AG10803 (cell line): ENCODE measurements at regions not wholly inside any gene's neighbourhood (a gene's known extent, or its start where the extent isn't known, plus 50 kb on each side); places are given as distances from the start of the nearest gene placed in this dataset.
"Not testable (repeated sequence)": the region's sequence is repeated elsewhere in the genome, so short reads cannot be mapped to it uniquely, and the experiment has no call there.

Experiments
- DNase-seq: peaks from one replicate; pipeline ENCODE4 v3.0.0; 2010; ENCODE audit warnings: low read depth
- H3K4me3 ChIP-seq: 2 replicates; pipeline ENCODE4 v1.5.1; 2011; ENCODE audit warnings: mild to moderate bottlenecking, low read length, control low read depth
- TF ChIP-seq, protein P1 (sequence below): conservative IDR thresholded peaks from 2 replicates; pipeline ENCODE4 v1.5.1; 2011; ENCODE audit warnings: mild to moderate bottlenecking, low read length, control low read depth, inconsistent platforms

DNA sequence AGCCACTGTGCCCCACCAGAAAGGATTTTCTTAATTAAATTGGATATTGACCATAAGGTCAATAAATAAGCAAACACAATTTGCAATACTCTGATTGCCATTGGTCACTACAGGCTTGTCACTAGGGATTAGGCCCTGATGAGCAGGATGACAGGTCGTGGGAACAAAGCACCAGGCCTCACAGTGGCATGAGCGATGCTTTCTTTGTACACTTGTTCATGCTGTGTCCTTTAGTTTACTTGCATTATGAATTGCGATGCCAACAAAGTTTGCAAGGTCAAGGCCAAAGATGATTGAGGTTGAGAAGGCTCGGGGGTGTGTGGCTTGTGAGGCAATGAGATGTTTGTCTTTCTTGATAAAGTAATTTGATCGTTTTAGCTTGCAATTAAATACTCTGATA is 136.0 kb downstream of the TTC8 start:
- TF ChIP-seq, protein P1, sequence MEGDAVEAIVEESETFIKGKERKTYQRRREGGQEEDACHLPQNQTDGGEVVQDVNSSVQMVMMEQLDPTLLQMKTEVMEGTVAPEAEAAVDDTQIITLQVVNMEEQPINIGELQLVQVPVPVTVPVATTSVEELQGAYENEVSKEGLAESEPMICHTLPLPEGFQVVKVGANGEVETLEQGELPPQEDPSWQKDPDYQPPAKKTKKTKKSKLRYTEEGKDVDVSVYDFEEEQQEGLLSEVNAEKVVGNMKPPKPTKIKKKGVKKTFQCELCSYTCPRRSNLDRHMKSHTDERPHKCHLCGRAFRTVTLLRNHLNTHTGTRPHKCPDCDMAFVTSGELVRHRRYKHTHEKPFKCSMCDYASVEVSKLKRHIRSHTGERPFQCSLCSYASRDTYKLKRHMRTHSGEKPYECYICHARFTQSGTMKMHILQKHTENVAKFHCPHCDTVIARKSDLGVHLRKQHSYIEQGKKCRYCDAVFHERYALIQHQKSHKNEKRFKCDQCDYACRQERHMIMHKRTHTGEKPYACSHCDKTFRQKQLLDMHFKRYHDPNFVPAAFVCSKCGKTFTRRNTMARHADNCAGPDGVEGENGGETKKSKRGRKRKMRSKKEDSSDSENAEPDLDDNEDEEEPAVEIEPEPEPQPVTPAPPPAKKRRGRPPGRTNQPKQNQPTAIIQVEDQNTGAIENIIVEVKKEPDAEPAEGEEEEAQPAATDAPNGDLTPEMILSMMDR: no peak
- no peak for DNase-seq
- H3K4me3 ChIP-seq: no peak overlapping the region

DNA sequence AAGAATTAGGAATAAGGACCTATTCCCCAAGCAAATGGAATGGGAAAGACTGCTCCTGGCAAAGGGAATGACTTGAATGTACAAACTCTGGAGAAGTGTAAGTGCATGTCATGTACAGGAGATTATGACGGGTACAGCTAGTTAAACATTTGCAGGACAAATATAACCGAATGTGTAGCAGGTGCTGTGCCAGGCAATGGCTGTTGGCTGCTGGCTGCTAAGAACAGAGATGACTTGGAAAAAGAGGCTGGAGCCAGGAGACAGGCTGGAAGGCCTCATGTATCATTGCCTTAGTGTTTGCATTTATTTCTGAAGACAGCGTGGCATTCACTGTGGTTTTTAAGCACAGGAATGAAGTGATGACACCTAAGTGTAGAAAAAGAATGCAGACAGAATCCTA is 136.8 kb downstream of the TTC8 start:
- no peak for DNase-seq
- TF ChIP-seq, protein P1: no peak
- H3K4me3 ChIP-seq: no peak overlapping the region

DNA sequence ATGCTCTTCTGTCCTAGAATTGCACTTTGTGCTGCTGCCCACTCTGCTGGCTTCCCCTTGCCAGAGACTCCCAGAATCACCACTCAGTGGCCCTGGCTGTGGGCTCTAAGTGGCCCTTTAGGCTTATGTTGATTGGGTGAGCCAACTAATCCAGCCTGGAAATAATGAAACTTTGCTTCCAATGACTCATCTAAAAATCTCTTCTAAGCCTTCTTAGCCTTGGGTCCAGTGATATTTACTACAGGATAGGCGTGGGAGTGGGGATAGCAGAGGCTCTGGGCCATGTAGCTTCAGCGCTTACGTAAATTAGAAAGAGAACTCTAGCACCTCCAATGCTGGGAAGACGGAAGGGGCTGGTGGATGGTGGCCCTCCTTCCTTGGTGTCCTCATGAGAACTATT is 137.9 kb downstream of the TTC8 start:
- TF ChIP-seq, protein P1: no peak
- no peak overlapping the region for H3K4me3 ChIP-seq
- DNase-seq: no peak

DNA sequence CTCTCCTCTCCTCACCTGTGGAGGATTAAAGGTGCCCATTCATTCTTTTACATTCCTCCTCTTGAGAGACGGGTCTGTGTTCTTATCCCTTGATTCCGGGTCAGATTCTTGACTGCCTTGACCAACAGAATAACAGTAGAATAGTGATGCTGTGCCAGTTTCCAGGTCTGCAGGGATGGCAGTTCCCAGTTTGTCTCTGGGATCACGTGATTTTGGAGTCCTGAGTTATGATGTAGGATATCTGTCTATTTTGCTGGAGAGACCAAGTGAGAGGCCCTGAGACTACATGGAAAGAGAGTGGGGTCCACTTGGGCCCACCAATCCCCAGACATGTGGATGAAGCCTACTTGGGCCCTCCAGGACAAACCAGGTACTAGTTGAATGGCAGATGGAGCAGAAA is 142.8 kb downstream of the TTC8 start:
- TF ChIP-seq, protein P1: no peak
- DNase-seq: no peak

DNA sequence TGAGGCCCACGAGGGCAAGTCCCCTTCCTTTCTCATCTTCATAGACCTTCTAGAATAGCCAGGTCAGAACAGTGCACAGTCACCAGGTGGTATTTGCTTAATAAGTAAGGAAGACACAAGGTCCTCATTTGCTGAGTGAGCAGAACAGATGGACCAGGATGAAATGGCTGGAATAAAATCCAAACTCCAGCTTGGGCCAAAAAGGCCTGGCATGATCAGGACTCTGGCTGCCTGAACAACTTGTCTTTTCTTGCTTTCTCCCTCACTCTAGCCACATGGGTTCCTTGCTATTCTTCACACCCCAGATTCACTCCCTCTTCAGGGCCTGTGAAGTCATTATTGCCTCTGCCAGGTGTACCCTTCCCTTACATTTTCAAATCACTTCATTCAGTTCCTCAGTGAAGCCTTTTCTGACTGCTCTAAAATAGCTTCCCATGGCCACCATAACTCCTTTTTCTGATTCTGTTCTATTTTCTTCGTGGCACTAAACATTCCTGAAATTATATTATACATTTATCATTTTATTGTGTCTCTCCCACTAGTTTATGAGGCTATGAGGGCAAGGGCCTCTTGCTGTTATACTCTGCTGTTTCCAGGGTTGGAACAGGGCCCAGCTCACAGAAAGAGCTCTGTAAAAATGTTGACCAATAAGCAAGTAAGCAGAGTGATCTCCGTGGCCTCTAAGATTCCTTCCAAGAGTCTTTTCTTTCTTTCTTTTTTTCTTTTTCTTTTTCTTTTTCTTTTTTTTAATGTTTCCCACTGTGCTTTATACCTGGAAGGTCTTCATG is 150.8 kb downstream of the TTC8 start:
- TF ChIP-seq, protein P1: no peak
- no peak overlapping the region for H3K4me3 ChIP-seq
- no peak for DNase-seq

More for the DNA sequence above, 142.8 kb downstream of the TTC8 start:
- H3K4me3 ChIP-seq: no peak overlapping the region

DNA sequence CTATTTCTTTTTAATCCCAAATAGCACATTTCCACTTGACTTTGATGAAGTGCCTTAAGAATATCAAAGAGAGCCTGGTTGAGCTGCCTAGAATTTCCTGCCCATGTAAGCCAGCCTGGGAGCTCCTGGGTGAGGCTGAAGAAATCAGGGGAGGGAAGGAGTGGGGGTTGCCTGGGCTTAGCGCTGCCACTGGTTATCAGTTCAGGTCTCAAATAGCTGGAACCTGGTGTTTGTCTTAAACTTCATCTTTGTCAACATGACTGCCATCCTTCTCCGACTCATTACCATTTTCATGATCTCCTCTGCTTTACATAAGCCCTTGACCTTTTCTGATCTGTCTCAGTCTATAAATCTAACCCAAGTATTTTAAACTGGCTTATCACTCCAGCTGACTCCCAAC is 151.5 kb downstream of the TTC8 start:
- DNase-seq: no peak
- no peak overlapping the region for H3K4me3 ChIP-seq
- TF ChIP-seq, protein P1: no peak

DNA sequence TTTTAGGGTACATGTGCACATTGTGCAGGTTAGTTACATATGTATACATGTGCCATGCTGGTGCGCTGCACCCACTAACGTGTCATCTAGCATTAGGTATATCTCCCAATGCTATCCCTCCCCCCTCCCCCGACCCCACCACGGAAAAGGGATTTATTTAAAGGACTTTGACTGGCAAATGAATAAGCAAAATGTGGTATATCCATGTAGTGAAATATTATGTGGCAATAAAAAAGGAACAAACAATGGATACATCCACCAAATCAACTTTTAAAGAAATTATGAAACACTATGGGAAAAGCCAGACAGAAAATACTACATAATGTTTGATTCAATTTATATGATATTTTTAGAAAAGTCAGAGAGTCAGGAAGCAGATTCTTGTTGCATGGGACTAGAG is 156.5 kb downstream of the TTC8 start:
- DNase-seq, H3K4me3 ChIP-seq: not testable (repeated sequence)
